Karpas-422 (cell line): ENCODE measurements at regions not wholly inside any gene's neighbourhood (a gene's known extent, or its start where the extent isn't known, plus 50 kb on each side); places are given as distances from the start of the nearest gene placed in this dataset.

Experiments used
- DNase-seq: peaks from one replicate; pipeline ENCODE4 v3.0.0-alpha.2; 2015
- H2AFZ ChIP-seq: fragments of 200-600 bp; sonication (generic); 2 replicates; pipeline ENCODE4 v1.6.1; 2014; ENCODE audit warnings: antibody characterized with exemption, low read length, mixed read lengths
- H3K27ac ChIP-seq: fragments of 200-600 bp; sonication (generic); 2 replicates; pipeline ENCODE4 v1.5.1; 2014; ENCODE audit warnings: mild to moderate bottlenecking, low read length, moderate library complexity
- H3K27me3 ChIP-seq: fragments of 200-600 bp; sonication (generic); 2 replicates; pipeline ENCODE4 v1.6.1; 2014; ENCODE audit warnings: low read length, mixed read lengths
- H3K36me3 ChIP-seq: fragments of 200-600 bp; sonication (generic); 2 replicates; pipeline ENCODE4 v1.6.1; 2014; ENCODE audit warnings: low read length, mixed read lengths; ENCODE audit not compliant: insufficient read depth
- H3K4me1 ChIP-seq: fragments of 200-600 bp; sonication (generic); 2 replicates; pipeline ENCODE4 v1.6.1; 2014; ENCODE audit warnings: mild to moderate bottlenecking, low read length, mixed read lengths
- H3K4me2 ChIP-seq: fragments of 200-600 bp; sonication (generic); 2 replicates; pipeline ENCODE4 v1.6.1; 2014; ENCODE audit warnings: low read length, low read depth, mild to moderate bottlenecking; ENCODE audit not compliant: poor library complexity, severe bottlenecking
- H3K4me3 ChIP-seq: fragments of 200-600 bp; sonication (generic); 2 replicates; pipeline ENCODE4 v1.5.1; 2014; ENCODE audit warnings: mild to moderate bottlenecking, antibody characterized with exemption, low read length, mixed read lengths
- H3K79me2 ChIP-seq: fragments of 200-600 bp; sonication (generic); 2 replicates; pipeline ENCODE4 v1.6.1; 2014; ENCODE audit warnings: mild to moderate bottlenecking, low read length, mixed read lengths
- H3K9ac ChIP-seq: fragments of 200-600 bp; sonication (generic); 2 replicates; pipeline ENCODE4 v1.6.0; 2014; ENCODE audit warnings: low read length
- H3K9me2 ChIP-seq: fragments of 200-600 bp; sonication (generic), shearing (Covaris generic); replicated peaks from 2 replicates; pipeline ENCODE4 v1.6.0; 2014; ENCODE audit warnings: mild to moderate bottlenecking, low read length, moderate library complexity; ENCODE audit not compliant: insufficient read depth
- H3K9me3 ChIP-seq: fragments of 300-700, 200-600 bp; sonication (generic); 2 replicates; pipeline ENCODE4 v1.6.1; 2014; ENCODE audit warnings: low read length, mixed read lengths
- H4K20me1 ChIP-seq: fragments of 200-600 bp; sonication (generic); 2 replicates; pipeline ENCODE4 v1.6.1; 2014; ENCODE audit warnings: mild to moderate bottlenecking, antibody characterized with exemption, low read length, low read depth; ENCODE audit not compliant: insufficient read depth

DNA sequence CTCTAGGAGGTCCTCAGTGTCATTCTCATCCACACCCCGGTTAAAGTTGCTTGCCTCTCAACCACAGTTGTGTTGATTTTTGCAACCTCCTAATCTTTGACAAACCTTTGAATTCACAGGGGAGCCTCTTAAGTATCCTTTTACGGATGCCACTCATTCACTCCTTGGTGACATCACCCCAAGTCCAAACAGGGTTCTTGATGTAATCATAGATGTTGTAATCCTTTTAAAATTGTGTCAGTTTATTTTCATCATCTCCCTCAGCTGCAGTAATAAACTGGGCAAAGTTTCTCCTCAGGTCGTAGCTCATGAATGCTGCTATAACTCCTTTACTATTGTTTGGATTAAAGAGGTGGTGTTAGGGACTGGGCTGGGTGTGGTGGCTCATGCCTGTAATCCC, 637.2 kb upstream of the NUDT12 start:
- Histone ChIP-seq H3K36me3 (no peaks in the 10 kb centered on the region), H3K4me3 (no peak overlapping the region), H3K27ac (no peak overlapping the region), H3K4me1 (no peaks in the 10 kb centered on the region), H3K4me2 (no peak overlapping the region), H3K9me2 (no peaks in the 10 kb centered on the region), H3K9me3 (peaks cover 16% of the 10 kb centered on the region), H3K9ac (no peak overlapping the region), H4K20me1 (no peaks in the 10 kb centered on the region), H3K79me2 (no peaks in the 10 kb centered on the region), H3K27me3 (no peaks in the 10 kb centered on the region), H2AFZ (no peak overlapping the region)
- DNase-seq: no peak

GRCh38 chr5:104198156-104198555, 635.6 kb upstream of the NUDT12 start:
- H3K36me3 ChIP-seq: no peaks in the 10 kb centered on the region
- H3K9ac ChIP-seq: no peak overlapping the region
- peaks cover 4% of the 10 kb centered on the region; the same call in 1 of the 2 replicates for H3K9me3 ChIP-seq
- no peaks in the 10 kb centered on the region for H4K20me1 ChIP-seq
- H3K4me1 ChIP-seq: no peaks in the 10 kb centered on the region
- no peak overlapping the region for H3K4me3 ChIP-seq
- no peak overlapping the region for H3K4me2 ChIP-seq
- DNase-seq: no peak
- H3K9me2 ChIP-seq: no peaks in the 10 kb centered on the region
- no peak overlapping the region for H2AFZ ChIP-seq
- no peak overlapping the region for H3K27ac ChIP-seq
- H3K27me3 ChIP-seq: no peaks in the 10 kb centered on the region
- H3K79me2 ChIP-seq: no peaks in the 10 kb centered on the region

DNA sequence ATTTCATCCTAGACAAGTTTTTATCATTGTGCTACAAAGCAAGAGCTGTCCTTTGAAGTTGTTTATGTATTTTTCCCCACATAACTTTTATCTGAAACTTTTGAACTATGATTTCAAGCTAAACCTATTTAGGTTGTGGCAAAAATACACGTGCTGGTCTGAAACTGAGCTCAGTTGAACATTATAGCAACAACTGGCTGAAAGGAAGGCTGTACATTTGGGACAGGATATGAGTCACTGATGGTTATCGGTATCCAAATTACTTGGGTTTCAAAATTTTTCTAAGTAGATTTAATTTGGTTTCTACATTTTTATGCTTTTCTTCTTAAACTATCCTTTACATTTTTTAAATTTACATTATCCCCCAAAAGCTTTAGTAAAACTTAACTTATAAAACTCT, 627.3 kb upstream of the NUDT12 start:
- Histone ChIP-seq H3K27ac (no peak overlapping the region), H3K4me1 (no peaks in the 10 kb centered on the region), H3K27me3 (no peaks in the 10 kb centered on the region), H3K9ac (no peak overlapping the region), H3K4me3 (no peak overlapping the region), H3K9me2 (no peaks in the 10 kb centered on the region), H4K20me1 (no peaks in the 10 kb centered on the region), H3K79me2 (no peaks in the 10 kb centered on the region), H3K4me2 (no peak overlapping the region), H2AFZ (no peak overlapping the region), H3K9me3 (peaks cover 33% of the 10 kb centered on the region), H3K36me3 (no peaks in the 10 kb centered on the region)
- DNase-seq: no peak

GRCh38 chr5:104189031-104189430, 626.4 kb upstream of the NUDT12 start:
- Histone ChIP-seq H3K4me1 (no peaks in the 10 kb centered on the region), H2AFZ (no peak overlapping the region), H3K4me2 (no peak overlapping the region), H3K4me3 (no peak overlapping the region), H3K27ac (no peak overlapping the region), H3K36me3 (no peaks in the 10 kb centered on the region), H3K9me3 (peaks cover 33% of the 10 kb centered on the region), H3K9ac (no peak overlapping the region), H3K79me2 (no peaks in the 10 kb centered on the region), H3K9me2 (no peaks in the 10 kb centered on the region), H3K27me3 (no peaks in the 10 kb centered on the region), H4K20me1 (no peaks in the 10 kb centered on the region)
- DNase-seq: no peak

DNA sequence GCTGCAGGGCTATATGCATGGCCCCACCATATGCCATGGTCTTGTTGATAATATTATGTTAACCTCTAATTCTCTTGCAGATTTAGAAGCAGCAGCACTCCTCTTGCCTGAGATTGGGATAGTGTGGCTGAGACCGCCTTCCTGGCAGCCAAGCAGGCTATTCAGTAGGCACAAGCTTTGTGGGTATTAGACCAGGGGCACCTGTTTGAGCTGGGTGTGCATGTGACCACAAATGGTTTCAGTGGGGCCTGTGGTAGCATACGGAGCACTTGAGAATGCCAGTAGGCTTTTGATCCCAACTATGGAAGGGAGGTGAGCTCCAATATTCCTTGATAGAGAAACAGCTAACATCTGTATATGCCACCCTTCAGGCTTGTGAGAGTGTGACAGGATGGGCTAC, 625.1 kb upstream of the NUDT12 start:
- H3K9me2 ChIP-seq: no peaks in the 10 kb centered on the region
- no peaks in the 10 kb centered on the region for H4K20me1 ChIP-seq
- H3K9me3 ChIP-seq: peaks cover 33% of the 10 kb centered on the region
- H3K4me3 ChIP-seq: no peak overlapping the region
- H3K27me3 ChIP-seq: no peaks in the 10 kb centered on the region
- H3K79me2 ChIP-seq: no peaks in the 10 kb centered on the region
- no peaks in the 10 kb centered on the region for H3K36me3 ChIP-seq
- no peak overlapping the region for H2AFZ ChIP-seq
- no peak overlapping the region for H3K4me2 ChIP-seq
- DNase-seq: no peak
- no peaks in the 10 kb centered on the region for H3K4me1 ChIP-seq
- no peak overlapping the region for H3K27ac ChIP-seq
- H3K9ac ChIP-seq: no peak overlapping the region

GRCh38 chr5:104186510-104186909, 623.9 kb upstream of the NUDT12 start:
- no peaks in the 10 kb centered on the region for H3K79me2 ChIP-seq
- no peak overlapping the region for H3K4me2 ChIP-seq
- H3K27ac ChIP-seq: no peak overlapping the region
- H2AFZ ChIP-seq: no peak overlapping the region
- H3K9me2 ChIP-seq: no peaks in the 10 kb centered on the region
- no peak for DNase-seq
- peaks cover 33% of the 10 kb centered on the region for H3K9me3 ChIP-seq
- no peak overlapping the region for H3K4me3 ChIP-seq
- no peak overlapping the region for H3K9ac ChIP-seq
- no peaks in the 10 kb centered on the region for H4K20me1 ChIP-seq
- H3K4me1 ChIP-seq: no peaks in the 10 kb centered on the region
- H3K36me3 ChIP-seq: no peaks in the 10 kb centered on the region
- H3K27me3 ChIP-seq: no peaks in the 10 kb centered on the region

- H3K9me3 ChIP-seq: peaks cover 33% of the 10 kb centered on the region
- H3K4me3 ChIP-seq: no peak overlapping the region
- no peak overlapping the region for H3K27ac ChIP-seq
- H3K9ac ChIP-seq: no peak overlapping the region
- H3K79me2 ChIP-seq: no peaks in the 10 kb centered on the region
- no peak overlapping the region for H2AFZ ChIP-seq
- no peaks in the 10 kb centered on the region for H3K27me3 ChIP-seq
- H3K4me2 ChIP-seq: no peak overlapping the region
- no peaks in the 10 kb centered on the region for H3K36me3 ChIP-seq
- H3K9me2 ChIP-seq: no peaks in the 10 kb centered on the region
- H3K4me1 ChIP-seq: no peaks in the 10 kb centered on the region
- H4K20me1 ChIP-seq: no peaks in the 10 kb centered on the region
- DNase-seq: no peak
Observed at GRCh38 chr5:104186100-104186499, 623.5 kb upstream of the NUDT12 start.

- Histone ChIP-seq H3K9me2 (no peaks in the 10 kb centered on the region), H3K9me3 (peaks cover 32% of the 10 kb centered on the region), H4K20me1 (no peaks in the 10 kb centered on the region), H3K4me2 (no peak overlapping the region), H3K4me1 (no peaks in the 10 kb centered on the region), H3K27ac (no peak overlapping the region), H3K27me3 (no peaks in the 10 kb centered on the region), H2AFZ (no peak overlapping the region), H3K36me3 (no peaks in the 10 kb centered on the region), H3K79me2 (no peaks in the 10 kb centered on the region), H3K9ac (no peak overlapping the region), H3K4me3 (no peak overlapping the region)
- no peak for DNase-seq
Observed at GRCh38 chr5:104184264-104184663, 621.7 kb upstream of the NUDT12 start.

- Histone ChIP-seq H3K4me2 (no peak overlapping the region), H3K4me3 (no peak overlapping the region)
- peak; percentile 91 for DNase-seq
Observed at GRCh38 chr5:104178829-104179456, 616.4 kb upstream of the NUDT12 start.

More at GRCh38 chr5:104178829-104179456, 616.4 kb upstream of the NUDT12 start:
- Histone ChIP-seq H3K27ac (no peak overlapping the region), H3K79me2 (no peaks in the 10 kb centered on the region), H3K9me2 (no peaks in the 10 kb centered on the region), H3K9ac (no peak overlapping the region), H3K9me3 (peaks cover 6% of the 10 kb centered on the region), H2AFZ (no peak overlapping the region), H3K4me1 (no peaks in the 10 kb centered on the region), H3K36me3 (no peaks in the 10 kb centered on the region), H4K20me1 (no peaks in the 10 kb centered on the region), H3K27me3 (no peaks in the 10 kb centered on the region)
